ENCODE measurements at regions not wholly inside any gene's neighbourhood (a gene's known extent, or its start where the extent isn't known, plus 50 kb on each side); places are given as distances from the start of the nearest gene placed in this dataset.

DNA sequence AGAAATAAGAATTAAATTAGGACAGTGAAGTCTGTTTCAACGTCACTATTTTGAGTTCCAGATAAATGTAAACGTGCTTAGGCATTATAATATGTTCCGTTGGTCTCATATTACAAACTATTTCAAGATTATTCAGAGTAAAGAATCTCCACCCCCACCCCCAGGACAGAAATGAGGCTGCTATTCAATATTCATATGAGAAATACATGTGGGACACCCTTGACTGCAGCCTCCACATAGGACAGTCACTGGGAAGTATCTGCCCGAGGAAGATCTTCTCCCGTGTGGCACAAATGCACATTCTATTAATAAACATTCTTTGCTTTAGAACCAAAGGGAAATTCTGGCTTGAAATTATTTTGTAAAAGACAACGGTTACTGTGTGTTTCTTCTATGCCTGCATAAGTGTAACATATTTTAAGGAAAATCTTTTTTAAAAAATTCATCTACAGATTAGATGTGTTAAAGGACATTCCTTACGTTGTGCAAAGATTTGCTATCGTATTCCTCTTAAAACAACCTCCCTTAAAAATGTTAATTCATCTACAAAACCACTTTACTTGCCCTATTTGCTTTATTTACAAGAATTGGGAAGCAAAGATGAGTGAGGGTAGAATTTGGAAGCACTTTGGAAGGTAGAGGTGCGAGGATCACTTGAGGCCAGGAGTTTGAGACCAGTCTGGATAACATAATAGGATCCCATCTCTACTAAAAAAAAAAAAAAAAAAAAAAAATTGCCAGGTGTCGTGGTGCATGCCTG is 148.3 kb upstream of the SOX14 start:
- no peaks in the 10 kb centered on the region for H3K9me2 ChIP-seq
- H3K9me3 ChIP-seq: no peaks in the 10 kb centered on the region
- no peaks in the 10 kb centered on the region for H3K27me3 ChIP-seq (ENCODE audit: insufficient read depth)
- no peak overlapping the region for H3K4me2 ChIP-seq
- H3K79me2 ChIP-seq (ENCODE audit: insufficient read depth): no peaks in the 10 kb centered on the region
- no peaks in the 10 kb centered on the region for H3K36me3 ChIP-seq (replicated peaks in 1 of 2; ENCODE audit: control insufficient read depth in 1 of 2, insufficient read depth in 2 of 2, low read length in 1 of 2)
- H4K20me1 ChIP-seq (ENCODE audit: insufficient read depth): no peaks in the 10 kb centered on the region
- H3K9ac ChIP-seq: no peak overlapping the region
- no peak for DNase-seq
- ChIA-PET POLR2A (no interaction called here), CTCF (no interaction called here)
- no peak overlapping the region for H2AFZ ChIP-seq (ENCODE audit: low read depth)
- H3K4me3 ChIP-seq (ENCODE audit: low read depth in 2 of 2, low read length in 1 of 2): no peak overlapping the region
- no peaks in the 10 kb centered on the region for H3F3A ChIP-seq (replicated peaks; ENCODE audit: insufficient read depth)
- no peak for TF ChIP-seq SIN3A (IDR thresholded peaks at IDR 0.05; ENCODE audit: borderline replicate concordance, low read depth, low read length)
- TF ChIP-seq, protein P1, sequence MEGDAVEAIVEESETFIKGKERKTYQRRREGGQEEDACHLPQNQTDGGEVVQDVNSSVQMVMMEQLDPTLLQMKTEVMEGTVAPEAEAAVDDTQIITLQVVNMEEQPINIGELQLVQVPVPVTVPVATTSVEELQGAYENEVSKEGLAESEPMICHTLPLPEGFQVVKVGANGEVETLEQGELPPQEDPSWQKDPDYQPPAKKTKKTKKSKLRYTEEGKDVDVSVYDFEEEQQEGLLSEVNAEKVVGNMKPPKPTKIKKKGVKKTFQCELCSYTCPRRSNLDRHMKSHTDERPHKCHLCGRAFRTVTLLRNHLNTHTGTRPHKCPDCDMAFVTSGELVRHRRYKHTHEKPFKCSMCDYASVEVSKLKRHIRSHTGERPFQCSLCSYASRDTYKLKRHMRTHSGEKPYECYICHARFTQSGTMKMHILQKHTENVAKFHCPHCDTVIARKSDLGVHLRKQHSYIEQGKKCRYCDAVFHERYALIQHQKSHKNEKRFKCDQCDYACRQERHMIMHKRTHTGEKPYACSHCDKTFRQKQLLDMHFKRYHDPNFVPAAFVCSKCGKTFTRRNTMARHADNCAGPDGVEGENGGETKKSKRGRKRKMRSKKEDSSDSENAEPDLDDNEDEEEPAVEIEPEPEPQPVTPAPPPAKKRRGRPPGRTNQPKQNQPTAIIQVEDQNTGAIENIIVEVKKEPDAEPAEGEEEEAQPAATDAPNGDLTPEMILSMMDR (IDR thresholded peaks at IDR 0.05): no peak
- no peak for TF ChIP-seq RAD21 (IDR thresholded peaks at IDR 0.05; ENCODE audit: low read length)
- TF ChIP-seq, protein P2, sequence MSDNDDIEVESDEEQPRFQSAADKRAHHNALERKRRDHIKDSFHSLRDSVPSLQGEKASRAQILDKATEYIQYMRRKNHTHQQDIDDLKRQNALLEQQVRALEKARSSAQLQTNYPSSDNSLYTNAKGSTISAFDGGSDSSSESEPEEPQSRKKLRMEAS (IDR thresholded peaks at IDR 0.05; ENCODE audit: low read depth): no peak
- no peak for TF ChIP-seq FOXJ3 (CRISPR knock-in tag; IDR thresholded peaks at IDR 0.05)
- no peak for TF ChIP-seq RXRA (IDR thresholded peaks at IDR 0.05; ENCODE audit: borderline replicate concordance, low read depth)
- no peak for TF ChIP-seq JUND (IDR thresholded peaks at IDR 0.05)
- TF ChIP-seq TAF1 (IDR thresholded peaks at IDR 0.05; ENCODE audit: borderline replicate concordance, low read depth, low read length): no peak
- no peak for TF ChIP-seq FOSL2 (IDR thresholded peaks at IDR 0.05; ENCODE audit: borderline replicate concordance, low read depth)
- TF ChIP-seq, protein P3, sequence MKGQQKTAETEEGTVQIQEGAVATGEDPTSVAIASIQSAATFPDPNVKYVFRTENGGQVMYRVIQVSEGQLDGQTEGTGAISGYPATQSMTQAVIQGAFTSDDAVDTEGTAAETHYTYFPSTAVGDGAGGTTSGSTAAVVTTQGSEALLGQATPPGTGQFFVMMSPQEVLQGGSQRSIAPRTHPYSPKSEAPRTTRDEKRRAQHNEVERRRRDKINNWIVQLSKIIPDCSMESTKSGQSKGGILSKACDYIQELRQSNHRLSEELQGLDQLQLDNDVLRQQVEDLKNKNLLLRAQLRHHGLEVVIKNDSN (IDR thresholded peaks at IDR 0.05; ENCODE audit: borderline replicate concordance, low read depth): no peak
- TF ChIP-seq, protein P4, sequence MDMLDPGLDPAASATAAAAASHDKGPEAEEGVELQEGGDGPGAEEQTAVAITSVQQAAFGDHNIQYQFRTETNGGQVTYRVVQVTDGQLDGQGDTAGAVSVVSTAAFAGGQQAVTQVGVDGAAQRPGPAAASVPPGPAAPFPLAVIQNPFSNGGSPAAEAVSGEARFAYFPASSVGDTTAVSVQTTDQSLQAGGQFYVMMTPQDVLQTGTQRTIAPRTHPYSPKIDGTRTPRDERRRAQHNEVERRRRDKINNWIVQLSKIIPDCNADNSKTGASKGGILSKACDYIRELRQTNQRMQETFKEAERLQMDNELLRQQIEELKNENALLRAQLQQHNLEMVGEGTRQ (IDR thresholded peaks at IDR 0.05; ENCODE audit: borderline replicate concordance, low read depth, low read length): no peak
- no peak for TF ChIP-seq EZH2phosphoT487 (IDR thresholded peaks at IDR 0.05; ENCODE audit: borderline replicate concordance, low read depth)
- TF ChIP-seq POLR2AphosphoS5 (IDR thresholded peaks at IDR 0.05; ENCODE audit: low read depth, low read length): no peak
- no peak for TF ChIP-seq TCF12 (IDR thresholded peaks at IDR 0.05)
- TF ChIP-seq NRF1 (IDR thresholded peaks at IDR 0.05; ENCODE audit: low read depth, low read length): no peak
- WGBS (ENCODE audit: low lambda C conversion rate): 25% methylated on average over 10 of the region's 10 CpGs
- H3K4me1 ChIP-seq (ENCODE audit: control insufficient read depth in 1 of 2, insufficient read depth in 2 of 2, low read depth in 1 of 2, low read length in 1 of 2): no peaks in the 10 kb centered on the region
- H3K27ac ChIP-seq (ENCODE audit: low read depth in 2 of 2, low read length in 1 of 2): no peak overlapping the region

Measured in SK-N-SH (cell line).